ENCODE measurements at regions not wholly inside any gene's neighbourhood (a gene's known extent, or its start where the extent isn't known, plus 50 kb on each side); places are given as distances from the start of the nearest gene placed in this dataset.

DNA sequence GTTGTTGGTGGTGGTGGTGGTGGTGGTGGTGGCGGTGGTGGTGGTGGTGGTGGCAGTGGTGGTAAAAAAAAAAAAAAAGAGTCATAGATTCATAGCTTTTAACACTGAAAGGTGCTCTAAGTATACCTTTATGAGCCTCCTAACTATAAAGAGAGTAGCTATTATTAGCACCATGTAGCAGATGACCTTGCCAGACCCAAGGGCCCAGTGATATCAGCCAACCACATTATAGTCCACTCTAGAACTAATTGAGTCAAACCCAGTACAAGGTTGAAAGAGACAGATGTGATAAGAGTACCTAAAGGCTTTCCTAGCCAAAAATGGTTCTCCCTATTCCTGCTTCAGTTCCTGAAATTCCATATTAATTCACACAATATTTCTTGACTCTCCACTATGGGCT, 245.3 kb downstream of the HACE1 start:
- no peak for DNase-seq

DNA sequence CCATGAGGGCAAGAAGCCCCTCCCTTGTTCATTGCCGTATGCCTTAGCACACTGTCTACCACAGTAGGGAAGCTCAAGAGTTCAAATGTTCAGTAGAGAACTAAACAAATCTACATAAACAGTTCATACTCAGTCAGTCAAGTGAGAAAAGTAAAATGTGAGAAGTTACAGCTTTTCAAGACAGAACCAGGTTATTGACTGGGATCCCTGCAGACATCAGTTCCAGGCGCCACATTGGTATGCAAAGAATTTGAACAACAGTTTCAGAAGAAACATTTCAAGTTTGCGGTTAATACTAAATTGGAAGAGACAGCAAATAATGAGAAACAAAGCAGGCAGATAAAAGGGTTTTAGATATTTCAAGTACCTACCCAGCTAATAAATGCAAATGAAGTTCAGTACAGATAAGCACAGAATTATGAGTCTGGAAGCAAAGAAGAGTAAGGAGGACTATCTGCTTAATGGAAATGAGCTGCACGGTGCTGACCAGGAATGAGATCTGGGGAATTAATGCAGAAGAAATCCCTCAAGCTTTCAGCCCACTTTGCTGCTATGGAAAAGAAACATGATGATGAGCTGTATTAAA, 246.2 kb downstream of the HACE1 start:
- DNase-seq, result no peak

DNA sequence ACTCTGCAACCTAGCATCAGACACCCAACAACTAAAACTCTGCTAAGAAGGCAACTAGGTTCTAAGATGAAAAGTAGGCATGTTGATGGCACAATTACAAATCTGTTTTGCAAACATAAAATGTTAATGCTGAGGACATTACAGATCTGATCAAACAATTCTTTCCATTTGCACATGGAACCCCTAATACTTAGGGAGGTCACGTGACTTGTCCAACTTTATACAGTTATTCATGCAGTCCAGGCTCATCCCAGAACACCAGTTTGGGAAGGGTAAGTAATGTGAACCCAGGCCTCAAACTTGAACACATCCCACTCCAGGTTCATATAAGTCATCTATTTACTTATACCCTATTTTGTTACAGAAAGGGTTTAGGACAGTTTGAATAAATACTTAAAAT, 247.2 kb downstream of the HACE1 start:
- no peak for DNase-seq

DNA sequence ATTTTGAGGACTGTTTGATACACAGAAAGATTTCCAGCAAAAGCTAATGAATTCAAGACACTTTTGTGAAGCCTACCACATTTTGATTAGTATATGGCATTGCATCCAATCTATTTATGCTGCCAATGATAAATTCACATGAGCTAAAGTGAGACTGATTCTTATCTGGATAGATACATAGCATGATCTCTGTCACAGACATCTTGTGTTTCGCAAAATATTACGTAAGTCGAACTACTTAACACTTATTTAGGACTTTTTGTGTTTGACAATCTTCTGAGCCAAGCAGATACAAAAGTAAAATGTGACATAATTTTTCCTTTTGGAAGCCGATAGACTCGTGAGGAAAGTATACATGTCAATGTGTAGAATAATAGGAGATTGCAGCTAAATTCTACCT, 251.6 kb downstream of the HACE1 start:
- DNase-seq, result no peak

DNA sequence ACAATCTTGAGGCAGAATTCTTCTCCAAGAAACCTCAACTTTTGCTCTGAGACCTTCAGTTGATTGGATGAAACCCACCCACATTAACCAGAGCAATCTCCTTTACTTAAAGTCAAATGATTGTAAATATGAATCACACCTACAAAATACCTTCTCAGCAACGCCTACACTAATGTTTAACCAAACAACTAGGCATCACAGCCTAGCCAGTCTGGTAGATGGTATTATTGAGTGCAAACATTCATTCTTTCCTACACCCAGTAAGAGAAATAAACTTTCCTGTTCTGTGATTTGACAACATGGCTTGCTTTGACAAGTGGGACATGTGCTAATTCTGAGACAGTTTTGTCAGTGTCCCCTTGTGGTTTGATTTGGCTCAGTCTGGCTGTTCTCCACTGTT, 252.2 kb downstream of the HACE1 start:
- no peak for DNase-seq

DNA sequence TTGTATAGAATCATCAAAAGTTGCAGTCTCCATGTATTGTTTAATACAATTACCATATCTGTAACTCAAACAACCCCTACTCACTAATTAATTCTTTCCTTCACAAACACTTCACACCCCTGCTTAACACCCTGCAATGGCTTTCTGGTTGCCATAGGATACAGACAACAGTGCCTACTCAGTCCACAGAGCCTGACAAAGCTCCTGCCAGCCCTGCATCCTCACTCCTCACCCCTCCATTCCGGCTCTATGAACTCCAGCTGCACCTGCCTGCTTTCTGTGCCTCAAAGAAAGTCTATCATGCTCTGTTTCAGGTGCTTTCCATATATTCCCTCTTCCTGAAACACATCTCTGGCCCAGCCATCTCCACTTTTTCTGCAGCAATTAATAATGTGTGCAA, 253.4 kb downstream of the HACE1 start:
- DNase-seq, result peak; percentile 7

DNA sequence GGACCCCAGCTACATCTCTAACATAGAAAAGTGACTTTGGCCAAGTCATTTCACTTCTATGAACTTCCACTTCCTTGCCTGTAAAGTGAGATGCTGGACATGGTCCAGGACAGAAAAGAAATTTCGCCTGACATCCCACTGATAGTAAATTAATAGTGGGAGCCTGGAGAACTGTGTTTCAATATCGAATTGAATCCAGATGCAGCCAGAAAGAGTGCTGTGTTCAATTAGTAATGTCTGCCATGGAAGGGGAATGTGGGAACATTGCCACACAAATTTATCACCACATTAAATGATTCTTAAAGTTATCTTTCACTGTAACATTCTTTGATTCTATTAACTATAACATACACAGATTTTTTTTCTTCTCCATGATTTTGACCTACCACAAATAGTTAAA, 255.0 kb downstream of the HACE1 start:
- DNase-seq, result no peak

DNA sequence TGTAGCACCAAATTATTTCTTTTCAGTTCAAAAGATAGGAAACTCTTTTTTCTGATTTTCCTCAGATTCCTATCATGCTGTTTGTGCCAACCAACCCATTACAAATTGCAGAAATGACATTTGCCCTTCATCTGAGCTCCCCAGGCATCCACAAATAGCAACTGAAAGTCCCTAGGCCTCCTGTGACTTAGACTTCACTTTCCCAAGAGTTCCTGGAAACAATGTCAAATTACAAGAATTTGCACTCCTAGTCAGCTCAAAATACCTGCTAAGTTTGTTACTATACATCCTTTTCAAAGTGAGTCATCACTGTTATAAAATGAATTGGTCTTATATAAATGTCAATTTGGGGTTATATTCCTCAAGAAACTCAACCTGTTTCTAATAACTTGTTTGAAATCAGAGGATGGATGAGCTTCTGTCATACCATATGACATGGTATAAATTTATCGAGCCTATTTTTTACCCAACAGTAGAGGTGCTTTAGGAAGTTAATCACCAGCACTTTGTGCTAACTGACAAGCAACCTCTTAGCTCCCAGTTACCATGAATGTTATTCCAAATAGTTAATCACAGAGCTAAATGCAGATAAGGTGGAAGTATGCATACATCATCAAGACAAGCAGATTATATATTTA, 256.5 kb downstream of the HACE1 start:
- no peak for DNase-seq

DNA sequence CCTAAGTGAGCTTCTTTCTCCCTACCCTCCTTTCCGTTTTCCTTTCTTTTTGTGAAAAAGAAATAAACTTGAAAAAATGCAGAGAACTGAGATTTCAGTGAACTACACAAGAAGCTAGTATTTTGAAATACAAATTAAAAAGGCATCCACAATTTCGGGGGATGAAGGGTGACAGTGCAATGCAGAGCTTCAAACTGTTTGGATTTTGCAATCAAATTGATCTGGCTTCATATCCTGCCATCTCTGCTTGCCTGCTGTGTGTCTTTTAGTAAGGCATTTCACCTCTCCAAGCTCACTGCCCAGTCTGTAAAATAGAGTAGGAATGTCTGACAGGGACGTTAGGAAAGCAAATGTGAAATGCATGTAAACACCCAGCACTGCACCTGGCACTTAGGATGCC, 258.0 kb downstream of the HACE1 start:
- no peak for DNase-seq

DNA sequence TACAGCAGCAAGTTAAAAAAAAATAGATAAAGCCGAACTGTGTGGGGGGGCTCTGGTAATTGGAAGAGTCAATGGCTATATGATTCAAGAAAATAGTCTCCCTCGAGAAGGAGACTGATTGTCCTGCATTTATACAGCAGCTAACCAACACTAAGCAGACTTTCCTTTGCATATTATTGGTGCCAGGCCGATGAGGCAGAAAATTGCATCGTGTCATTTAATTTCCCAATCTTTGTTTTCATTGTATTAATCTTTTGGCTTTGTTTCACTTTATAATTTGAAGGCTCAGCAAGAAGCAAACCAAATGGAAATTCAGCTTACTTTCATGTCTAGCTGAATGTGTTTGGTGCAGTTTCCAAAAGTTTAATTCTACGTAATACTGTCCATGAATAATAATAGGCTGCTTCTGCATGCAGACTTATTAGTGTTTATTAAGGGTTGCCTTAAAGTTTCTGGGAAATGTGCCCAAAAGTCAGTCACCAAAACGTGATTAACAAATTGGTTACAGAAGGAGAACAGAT, 258.5 kb downstream of the HACE1 start:
- no peak for DNase-seq

DNA sequence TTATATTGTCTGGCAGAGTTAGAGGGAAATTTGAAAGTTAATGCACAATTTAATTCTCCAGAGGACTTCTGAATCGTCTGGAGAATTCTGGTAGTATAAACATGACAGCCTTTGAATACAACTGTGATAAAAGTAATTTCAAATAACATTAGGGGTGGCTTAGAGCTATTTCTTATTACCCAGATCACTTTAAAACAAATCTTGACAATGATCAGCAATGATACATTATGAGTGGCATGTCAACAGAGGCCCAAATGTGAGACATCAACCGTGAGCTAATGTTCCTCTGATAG, 259.1 kb downstream of the HACE1 start:
- no peak for DNase-seq

DNA sequence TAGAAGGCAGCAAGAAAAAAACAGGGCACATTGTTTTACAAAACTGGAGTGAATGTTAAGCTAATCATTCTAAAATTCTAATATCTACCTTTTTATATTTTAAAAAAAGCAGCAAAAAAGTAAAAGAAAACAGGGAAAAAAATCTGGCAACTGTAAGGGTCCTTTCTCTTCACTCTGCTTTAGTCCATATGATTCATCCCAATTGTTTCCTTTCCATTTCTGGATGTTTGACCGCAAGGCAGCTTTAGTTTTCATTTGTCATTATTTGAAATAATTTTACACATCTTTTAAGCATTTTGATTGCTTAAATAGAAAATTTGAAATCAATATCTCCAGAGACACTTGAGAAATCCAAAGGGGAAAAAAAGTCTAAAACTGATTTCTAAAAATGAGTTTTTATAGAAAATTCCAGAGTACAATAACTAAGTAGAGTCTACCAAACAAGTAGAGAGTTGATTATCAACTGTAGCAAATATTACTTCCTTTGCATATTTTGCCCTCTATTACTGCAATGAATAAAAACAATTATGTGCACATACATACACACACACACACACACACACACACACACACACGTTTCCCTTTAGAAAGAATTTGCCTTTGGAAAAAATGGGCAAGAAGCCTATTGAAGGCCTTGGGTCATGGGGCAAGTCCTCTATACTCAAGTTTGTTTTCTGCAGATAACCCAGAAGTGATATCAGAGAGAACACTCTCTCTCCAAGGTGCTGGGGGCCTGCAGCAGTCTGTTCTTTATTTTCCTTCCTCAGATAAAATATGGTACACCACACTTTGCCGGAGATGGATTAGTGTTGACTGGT, 259.7 kb downstream of the HACE1 start:
- no peak for DNase-seq

DNA sequence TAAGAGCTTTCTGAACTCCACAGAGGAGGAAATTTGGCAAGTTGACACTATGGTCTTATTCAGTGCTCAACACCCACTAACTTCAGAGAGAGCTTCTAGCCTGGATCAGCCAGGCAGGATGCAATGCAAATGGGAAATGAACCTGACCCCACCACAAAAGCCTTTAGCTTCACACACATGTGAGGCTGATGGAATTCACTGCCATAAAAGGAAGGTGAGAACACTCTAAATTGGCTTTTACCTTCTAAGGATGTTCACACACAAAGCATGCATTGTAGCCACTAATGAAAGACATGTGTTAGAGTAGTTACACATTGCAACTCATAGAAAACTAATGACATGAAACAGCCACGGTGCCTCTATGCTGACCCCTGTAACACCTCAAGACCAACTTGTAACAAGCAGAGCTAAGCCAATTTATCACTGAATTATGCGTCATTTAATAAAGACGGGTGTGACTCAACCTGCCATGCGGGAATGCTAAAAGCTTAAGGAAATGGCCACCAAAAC, 262.1 kb downstream of the HACE1 start:
- no peak for DNase-seq

DNA sequence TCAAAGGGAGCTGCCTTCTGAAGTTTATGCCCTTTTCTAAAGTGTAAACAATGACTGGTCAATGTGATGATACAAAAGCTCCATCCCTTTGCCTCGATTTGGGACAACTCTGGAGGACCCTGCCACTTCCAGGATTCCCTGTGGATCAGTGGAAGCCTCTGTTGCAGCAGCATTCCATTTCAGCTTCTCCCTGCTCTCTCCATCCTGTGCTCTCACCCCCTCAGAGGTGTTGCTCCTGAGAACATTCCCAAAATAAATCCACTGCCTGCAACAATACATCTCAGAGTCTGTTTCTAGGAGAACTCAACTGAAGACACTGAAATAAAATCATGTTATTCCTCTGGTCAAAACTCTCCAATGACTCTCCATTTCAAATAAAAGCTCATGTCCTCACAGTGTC, 263.6 kb downstream of the HACE1 start:
- no peak for DNase-seq

DNA sequence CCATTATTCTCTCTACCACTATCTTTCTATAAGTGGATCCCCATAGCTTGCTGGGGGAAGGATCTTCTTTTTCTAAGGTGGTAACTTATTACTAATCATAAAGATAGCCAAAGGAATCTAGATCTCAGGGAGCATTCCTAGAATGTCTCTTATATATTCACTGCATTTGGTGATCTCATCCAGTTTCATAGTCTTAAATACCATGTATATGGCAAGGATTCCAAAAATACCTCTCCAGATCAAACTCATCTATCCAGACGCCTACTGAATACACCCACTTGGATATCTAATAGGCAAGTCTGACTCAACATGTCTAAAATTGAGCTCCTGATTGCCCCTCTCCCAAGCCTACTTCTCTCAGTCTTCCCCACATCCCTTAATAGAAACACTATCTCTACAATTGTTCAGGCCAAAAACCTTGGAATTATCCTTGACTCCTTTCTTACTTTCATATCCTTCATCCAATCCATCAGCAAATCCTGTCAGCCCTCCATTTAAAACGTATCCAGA, 264.4 kb downstream of the HACE1 start:
- DNase-seq, result no peak

DNA sequence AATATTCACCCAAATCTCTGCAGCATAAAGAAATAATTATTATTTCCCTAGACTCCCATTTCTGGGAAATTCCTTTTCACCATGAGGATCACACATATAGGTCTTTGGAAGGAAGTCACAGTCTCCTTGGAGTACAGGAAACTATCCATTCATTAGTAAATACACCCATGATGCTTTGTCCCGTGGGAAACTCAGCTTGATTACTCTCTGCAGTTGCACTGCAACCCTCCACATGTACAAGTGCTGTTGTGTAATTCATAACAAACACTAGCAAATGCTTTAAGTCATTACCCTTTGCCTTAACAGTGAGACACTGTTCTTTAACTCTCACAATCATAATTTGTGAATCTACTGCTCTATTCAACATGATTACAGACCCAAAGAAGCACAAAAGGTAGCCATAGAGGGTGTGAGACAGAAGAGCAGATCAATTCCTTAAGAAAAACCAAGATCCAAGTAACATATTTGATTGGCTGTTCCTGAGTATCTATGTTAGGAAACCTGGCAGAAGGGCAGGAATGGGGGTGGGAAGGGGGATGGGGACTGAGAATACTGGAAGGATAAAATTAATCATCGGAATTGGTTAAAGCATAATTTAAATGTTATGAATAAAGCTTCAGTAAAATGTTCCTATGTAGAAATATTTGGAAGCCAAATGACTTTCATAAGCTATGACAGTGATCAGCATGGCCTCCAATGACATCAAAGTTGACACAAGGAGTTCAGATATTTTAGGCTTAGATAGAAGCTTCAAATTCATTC, 268.0 kb downstream of the HACE1 start:
- DNase-seq, result no peak

DNA sequence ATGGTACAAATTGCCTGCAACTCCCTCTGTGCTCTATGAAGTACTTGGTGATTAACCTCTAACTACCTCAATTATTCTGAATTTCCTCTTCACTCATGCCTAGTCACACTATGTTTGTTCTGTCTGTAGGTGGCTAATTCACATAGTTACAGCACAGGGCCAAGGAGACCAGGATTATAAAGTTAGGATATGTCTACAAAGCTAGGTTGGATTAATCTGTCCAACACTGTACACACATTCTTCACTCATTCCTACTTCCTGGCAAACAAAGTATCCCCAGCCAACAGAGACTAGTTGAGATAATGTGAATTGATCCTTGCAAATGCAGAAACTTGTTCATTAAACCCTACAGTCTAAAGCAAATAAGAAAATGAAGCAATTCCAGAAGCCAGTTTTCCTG, 269.8 kb downstream of the HACE1 start:
- DNase-seq, result no peak

DNA sequence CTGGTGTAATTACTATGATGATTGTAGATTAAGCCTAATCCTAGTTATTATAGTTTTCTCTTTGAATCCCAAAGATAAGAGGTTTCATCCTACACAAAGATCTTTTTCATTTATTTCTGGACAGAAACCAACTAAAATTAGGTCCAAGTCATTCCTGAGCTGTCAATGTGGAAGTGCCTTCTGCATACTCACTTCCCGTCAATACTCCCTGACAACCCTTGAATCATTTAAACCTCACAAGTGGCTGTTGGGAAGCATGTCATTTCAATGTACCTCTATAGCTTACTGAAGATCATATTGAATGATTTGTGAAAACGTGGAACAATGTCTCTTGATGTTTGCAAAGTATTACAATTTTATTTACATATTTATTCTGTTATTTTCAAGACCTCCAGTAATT, 274.1 kb downstream of the HACE1 start:
- DNase-seq, result no peak

DNA sequence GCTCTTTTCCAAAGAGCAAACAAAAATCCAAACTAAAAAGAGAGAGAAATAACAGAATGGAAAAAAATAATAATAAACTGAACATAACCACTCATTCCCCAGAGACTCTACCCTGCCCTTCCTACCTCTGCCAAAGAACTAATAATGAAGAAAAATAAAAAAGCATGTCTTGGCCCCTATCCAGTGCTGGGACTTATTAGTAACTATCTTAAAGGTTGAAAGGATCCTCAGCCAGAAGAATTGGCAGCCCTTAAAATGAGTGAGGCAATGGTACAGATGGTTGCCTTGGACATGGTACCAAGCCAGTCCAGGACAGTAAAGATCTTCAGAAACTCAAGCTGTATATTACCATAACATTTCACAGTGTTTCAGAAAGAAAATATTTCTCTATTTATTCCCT, 279.3 kb downstream of the HACE1 start:
- DNase-seq, result no peak

DNA sequence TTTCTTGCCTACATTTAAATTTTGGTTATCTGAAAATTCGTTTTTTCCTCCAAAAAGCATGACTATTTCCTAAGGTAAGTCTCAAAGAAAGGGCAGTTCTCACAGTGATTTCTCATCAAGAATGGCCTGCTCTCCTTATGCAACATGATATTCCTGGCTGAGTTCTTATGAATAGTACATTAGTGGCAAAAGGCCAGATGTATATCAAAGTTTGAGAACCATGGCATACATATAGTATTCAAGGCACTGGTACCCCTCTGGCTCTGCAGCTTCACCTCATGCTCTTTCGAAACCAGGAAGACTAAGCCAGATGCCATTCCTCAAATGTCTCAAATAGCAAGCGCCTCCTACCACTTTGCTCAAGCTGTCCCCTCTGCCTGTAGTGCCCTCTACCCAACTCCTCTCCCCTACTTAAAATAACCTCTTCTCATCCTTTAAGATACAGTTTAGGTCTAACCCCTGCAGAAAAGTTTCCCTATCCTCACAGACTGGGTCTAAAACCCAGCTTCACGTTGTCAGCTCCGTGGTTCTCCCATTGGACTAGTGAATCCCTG, 280.3 kb downstream of the HACE1 start:
- no peak for DNase-seq

DNA sequence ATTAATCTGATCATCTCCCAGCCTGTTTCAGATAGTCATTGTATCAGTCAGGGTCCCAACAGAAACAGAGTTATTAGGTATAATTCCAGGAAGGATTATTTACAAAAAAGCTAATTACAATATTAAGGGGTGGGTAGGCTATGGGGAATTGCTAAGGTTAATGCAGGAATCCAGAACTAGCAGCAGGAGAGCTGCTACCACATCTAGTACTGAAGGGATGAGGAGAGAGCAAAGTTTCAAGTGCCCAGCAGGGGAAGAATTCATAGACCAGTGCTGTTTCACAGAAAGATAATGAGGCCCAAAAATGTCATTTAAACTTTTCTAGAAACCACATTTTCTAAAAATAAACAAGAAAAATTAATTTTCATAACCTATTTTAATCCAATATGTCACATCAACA, 284.2 kb downstream of the HACE1 start:
- DNase-seq, result no peak

DNA sequence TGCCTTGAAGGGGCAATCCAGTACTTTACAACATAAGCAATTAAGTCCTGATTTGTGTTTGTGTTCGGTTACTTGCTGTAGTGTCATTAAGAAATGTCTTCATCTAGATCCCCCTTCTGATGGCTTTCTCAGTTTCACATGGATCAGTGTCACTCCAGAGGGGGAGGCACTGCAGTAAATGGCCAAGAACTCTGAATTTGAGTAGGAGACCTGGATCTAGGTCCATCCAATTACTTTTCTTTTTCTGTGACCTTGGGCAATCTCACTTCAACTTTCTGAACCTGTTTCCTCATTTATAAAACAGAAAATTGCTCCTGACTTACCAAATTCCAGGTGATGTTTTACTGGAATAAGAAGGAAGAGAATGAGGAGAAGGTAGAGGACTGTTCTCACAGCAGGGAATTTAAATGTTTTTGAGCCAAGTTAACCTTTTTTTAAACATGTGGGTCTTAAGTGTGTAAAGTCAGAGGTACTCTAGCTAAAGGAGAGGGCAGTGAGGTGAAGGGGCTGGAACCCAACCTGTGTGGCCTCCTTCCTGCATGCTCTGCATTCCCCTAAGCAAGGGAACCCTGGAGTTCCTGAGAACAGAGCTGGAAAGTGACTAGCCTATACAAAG, 285.5 kb downstream of the HACE1 start:
- DNase-seq, result no peak

All from NCI-H510A treated with DMSO at 0.1 percent for 48 hours (cell line).